Pancreas (tissue), 10 donors: ENCODE measurements at regions not wholly inside any gene's neighbourhood (a gene's known extent, or its start where the extent isn't known, plus 50 kb on each side); places are given as distances from the start of the nearest gene placed in this dataset.

Source experiments
- ATAC-seq, 4 donors: fragments of 200-7000 bp; cut with Tn5 transposase; one replicate each; pipeline versions ENCODE4 v1.8.0 to v1.9.1; 2020; ENCODE audit warnings: mild to moderate bottlenecking in 4 of 4, moderate library complexity in 4 of 4
- DNase-seq, 6 donors: peaks; one replicate each; pipeline ENCODE4 v3.0.0-alpha.2; 2020
- FAIRE-seq: peaks from 2 replicates; lab custom pipeline; 2012; peaks lifted over from hg19 to GRCh38; lab: Jason Lieb, UNC
- H3K27ac ChIP-seq, 4 donors: fragments of 200-600 bp; sonication (generic); 1 replicate in 3 of 4; 2 replicates in 1 of 4; pipeline versions ENCODE4 v1.5.0 to v1.8.0; 2020
- H3K27me3 ChIP-seq, 4 donors: fragments of 200-600 bp; one replicate each; pipeline ENCODE4 v1.8.0; 2021
- H3K36me3 ChIP-seq, 3 donors: fragments of 200-600 bp; sonication (generic) in 1 of 3; one replicate each; pipeline versions ENCODE4 v1.5.0 to v1.8.0; 2020 to 2021
- H3K4me1 ChIP-seq, 3 donors: fragments of 200-600 bp; one replicate each; pipeline ENCODE4 v1.8.0; 2021
- H3K4me3 ChIP-seq, 4 donors: fragments of 200-600 bp; sonication (generic) in 2 of 4; one replicate each; pipeline versions ENCODE4 v1.5.0 to v1.8.0; 2020 to 2021
- H3K9me3 ChIP-seq, 4 donors: fragments of 200-600 bp; one replicate each; pipeline ENCODE4 v1.8.0; 2021
- CTCF ChIP-seq, 4 donors: fragments of 200-600 bp; sonication (generic) in 3 of 4; IDR thresholded peaks; one replicate each; pipeline versions ENCODE4 v1.5.0 to v1.8.0; 2021; ENCODE audit warnings: antibody characterized with exemption in 4 of 4
- WGBS, 2 donors: extraction: QIAGEN DNeasy Blood & Tissue Kit; methylation state at CpG; one replicate each; pipeline ENCODE4 v1.1.7; 2013; 5-methylcytosine and 5-hydroxymethylcytosine counted together
- intact Hi-C, 3 donors: fragments of 100-400 bp; cut with DNase I; formaldehyde crosslinking; loops; one replicate each; pipeline versions ENCODE4 v1.11.1 to v1.14.2; 2022
- donor health status: healthy with polysubstance abuse.
- donor health status: DM: no; HTN: no; CAD: no; lungs with moderate emphysema.
- donor health status: DM: no; HTN: no; CAD: no.
- donor health status: control.
- donor health status: control.
- donor health status: Bipolar disorder and iron deficiency.
- donor health status: DM: yes; HTN: yes; CAD: no.
- donor health status: DM: no; HTN: no; CAD: no.
- donor health status: DM: no; HTN: no; CAD: no.
- donor health status: DM: yes; HTN: yes; CAD: no.

- TF ChIP-seq CTCF (IDR thresholded peaks at IDR 0.05), result no peak
- Histone ChIP-seq H3K27ac (no peak overlapping the region), H3K27me3 (no peaks in the 10 kb centered on the region), H3K4me1 (no peaks in the 10 kb centered on the region), H3K4me3 (no peak overlapping the region), H3K9me3 (no peaks in the 10 kb centered on the region), H3K36me3 (no peaks in the 10 kb centered on the region)
- ATAC-seq (no peak), DNase-seq (no peak), FAIRE-seq (no peak)
- intact Hi-C loops, result no loop called here
- 88% methylated on average over 3 of the region's 3 CpGs for WGBS, 2 donors
Observed at GRCh38 chr7:54960517-54960916, 58.3 kb upstream of the EGFR start.

- DNase-seq (no peak), ATAC-seq (no peak), FAIRE-seq (no peak)
- intact Hi-C loops, result no loop called here
- Histone ChIP-seq H3K4me1 (no peaks in the 10 kb centered on the region), H3K36me3 (no peaks in the 10 kb centered on the region), H3K9me3 (no peaks in the 10 kb centered on the region), H3K27ac (no peak overlapping the region), H3K27me3 (no peaks in the 10 kb centered on the region), H3K4me3 (no peak overlapping the region)
- 81 to 82% methylated on average over 6 of the region's 6 CpGs for WGBS, 2 donors
- TF ChIP-seq CTCF (IDR thresholded peaks at IDR 0.05), result no peak
Observed at GRCh38 chr7:54961391-54961790, 57.4 kb upstream of the EGFR start.

- ATAC-seq, result peak in 2 of 4 donors; percentile 70 to 80
- Histone ChIP-seq H3K27ac (no peak overlapping the region), H3K9me3 (no peaks in the 10 kb centered on the region), H3K4me1 (no peaks in the 10 kb centered on the region), H3K4me3 (no peak overlapping the region), H3K27me3 (no peaks in the 10 kb centered on the region), H3K36me3 (no peaks in the 10 kb centered on the region)
- WGBS, 2 donors, result 42 to 45% methylated on average over 1 of the region's 1 CpG
- no peak for TF ChIP-seq CTCF (IDR thresholded peaks at IDR 0.05)
- peak in 1 of 6 donors; percentile 22 for DNase-seq
- intact Hi-C loops, result no loop called here
- no peak for FAIRE-seq
Observed at GRCh38 chr7:54963155-54963554, 55.7 kb upstream of the EGFR start.

GRCh38 chr7:54964136-54964535 lies 54.7 kb upstream of the EGFR start:
- Histone ChIP-seq H3K27me3 (no peaks in the 10 kb centered on the region), H3K4me3 (no peak overlapping the region), H3K27ac (no peak overlapping the region), H3K9me3 (no peaks in the 10 kb centered on the region), H3K36me3 (no peaks in the 10 kb centered on the region), H3K4me1 (no peaks in the 10 kb centered on the region)
- DNase-seq (no peak), ATAC-seq (no peak), FAIRE-seq (no peak)
- WGBS, 2 donors, result 91 to 93% methylated on average over 1 of the region's 1 CpG
- no peak for TF ChIP-seq CTCF (IDR thresholded peaks at IDR 0.05)
- intact Hi-C loops, result no loop called here

GRCh38 chr7:54967377-54967776 lies 51.4 kb upstream of the EGFR start:
- no peaks in the 10 kb centered on the region for H3K9me3 ChIP-seq
- no peaks in the 10 kb centered on the region for H3K27me3 ChIP-seq
- no peaks in the 10 kb centered on the region for H3K36me3 ChIP-seq
- FAIRE-seq (no peak), DNase-seq (peak in 3 of 6 donors; percentile 17 to 48 (median 25)), ATAC-seq (peak; percentile 65 to 91 (median 87))
- H3K27ac ChIP-seq, result peak overlapping the region in 1 of 4 donors; percentile 8
- TF ChIP-seq CTCF (IDR thresholded peaks at IDR 0.05), result no peak
- 23% methylated on average over 8 of the region's 8 CpGs for WGBS, 2 donors
- intact Hi-C loops, result no loop called here
- H3K4me1 ChIP-seq, result no peaks in the 10 kb centered on the region
- H3K4me3 ChIP-seq, result no peak overlapping the region
